ENCODE measurements at regions not wholly inside any gene's neighbourhood (a gene's known extent, or its start where the extent isn't known, plus 50 kb on each side); places are given as distances from the start of the nearest gene placed in this dataset.

GRCh38 chr17:15095935-15096334 lies 169.2 kb downstream of the PMP22 start:
- TF ChIP-seq POLR2AphosphoS5 (IDR thresholded peaks at IDR 0.05) (no peak), CTCF (IDR thresholded peaks at IDR 0.05) (no peak), POLR2A (IDR thresholded peaks at IDR 0.05) (no peak)

All from breast epithelium (tissue), 3 donors.